NOMO-1 (cell line): ENCODE measurements at regions not wholly inside any gene's neighbourhood (a gene's known extent, or its start where the extent isn't known, plus 50 kb on each side); places are given as distances from the start of the nearest gene placed in this dataset.

Experiments
- DNase-seq, 2 experiments: peaks; one replicate each; lab custom pipeline; 2025; ENCODE audit not compliant: unreplicated experiment in 2 of 2; lab: John Stamatoyannopoulos, UW

DNA sequence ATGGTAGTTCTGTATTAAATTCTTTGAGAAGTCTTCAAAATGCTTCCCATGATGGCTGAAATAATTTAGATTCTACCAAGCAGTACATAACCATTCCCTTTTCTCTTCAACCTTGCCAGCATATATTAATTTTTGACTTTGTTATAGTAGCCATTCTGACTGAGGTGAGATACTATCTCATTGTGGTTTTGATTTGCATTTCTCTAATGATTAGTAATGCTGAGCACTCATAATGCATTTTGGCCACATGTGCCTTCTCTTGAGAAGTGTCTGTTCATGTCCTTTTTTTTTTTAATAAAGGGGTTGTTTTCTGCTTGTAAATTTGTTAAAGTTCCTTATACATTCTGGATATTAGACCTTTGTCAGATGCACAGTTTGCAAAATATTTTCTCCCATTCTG lies 173.9 kb downstream of the CALCRL start:
- no peak for DNase-seq

DNA sequence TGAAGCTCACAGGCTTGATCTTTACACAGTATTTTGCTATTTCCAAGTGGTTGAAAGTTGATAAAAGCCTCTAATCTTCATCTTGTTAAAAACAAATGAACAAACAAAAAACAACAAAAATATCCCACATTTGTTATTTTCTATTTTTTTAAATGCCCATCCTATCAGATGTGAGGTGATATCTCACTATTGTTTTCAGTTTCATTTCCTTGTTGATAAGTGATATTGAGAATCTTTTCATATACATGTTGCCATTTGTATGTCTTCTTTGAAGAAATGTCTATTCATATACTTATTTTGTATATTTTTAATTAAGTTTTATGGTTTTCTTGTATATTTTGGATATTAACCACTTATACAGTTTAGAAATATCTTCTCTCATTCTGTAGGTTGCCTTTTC lies 175.8 kb downstream of the CALCRL start:
- no peak for DNase-seq

DNA sequence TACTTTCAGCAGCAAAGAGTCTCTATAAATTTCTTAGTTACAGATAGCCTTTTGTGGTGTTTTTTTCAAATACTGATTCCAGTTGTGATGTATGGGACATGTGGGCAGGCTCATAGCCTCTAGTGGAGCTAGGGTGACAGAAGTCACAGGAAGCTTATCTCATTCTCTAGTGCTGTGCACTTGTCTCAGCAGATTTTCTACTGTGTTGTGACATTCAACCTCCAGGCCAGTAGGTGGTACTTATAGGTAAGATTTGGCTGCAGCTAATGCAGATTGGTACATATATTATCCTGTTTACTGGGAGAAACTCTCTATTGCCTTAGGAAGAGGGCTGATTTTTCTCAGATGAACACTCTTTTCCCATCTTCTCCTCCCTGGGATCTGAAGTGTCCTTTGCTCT lies 176.2 kb downstream of the CALCRL start:
- DNase-seq: no peak

DNA sequence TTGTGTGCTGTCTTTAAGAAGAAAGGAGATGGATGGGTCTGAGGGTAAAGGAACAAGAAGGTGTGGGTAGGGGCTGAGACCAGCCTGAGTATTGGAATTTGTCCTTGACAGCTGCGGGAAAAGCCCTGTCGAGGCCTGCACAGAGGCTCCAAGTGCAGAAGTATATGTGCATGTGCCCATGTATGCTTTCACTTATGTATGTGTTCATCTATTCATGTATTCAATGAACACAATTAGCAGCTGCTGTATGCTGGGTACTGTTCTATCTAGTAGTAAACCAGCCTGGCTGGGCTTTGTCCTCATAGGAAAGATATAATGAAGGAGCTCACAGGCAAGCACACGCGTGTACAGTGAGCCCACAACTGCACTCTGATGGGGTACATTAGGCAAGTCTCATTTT lies 181.4 kb downstream of the CALCRL start:
- no peak for DNase-seq

DNA sequence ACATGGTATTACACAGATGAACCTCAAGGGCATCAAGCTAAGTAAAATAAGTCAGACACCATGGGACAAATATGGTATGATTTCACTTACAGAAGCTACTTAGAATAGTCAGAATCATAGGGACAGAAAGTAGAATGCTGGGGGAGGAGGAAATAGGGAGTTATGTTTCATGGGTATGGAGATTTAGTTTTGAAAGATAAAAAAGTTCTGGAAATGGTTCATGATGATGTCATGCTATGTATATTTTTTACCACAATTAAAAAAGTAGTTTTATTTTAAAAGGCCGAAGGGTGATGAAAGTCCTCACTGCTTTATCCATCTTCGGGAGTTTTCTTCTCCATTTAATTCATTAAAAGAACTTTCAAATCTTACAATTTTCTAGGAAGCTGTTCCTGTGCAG lies 181.9 kb downstream of the CALCRL start:
- DNase-seq: no peak

DNA sequence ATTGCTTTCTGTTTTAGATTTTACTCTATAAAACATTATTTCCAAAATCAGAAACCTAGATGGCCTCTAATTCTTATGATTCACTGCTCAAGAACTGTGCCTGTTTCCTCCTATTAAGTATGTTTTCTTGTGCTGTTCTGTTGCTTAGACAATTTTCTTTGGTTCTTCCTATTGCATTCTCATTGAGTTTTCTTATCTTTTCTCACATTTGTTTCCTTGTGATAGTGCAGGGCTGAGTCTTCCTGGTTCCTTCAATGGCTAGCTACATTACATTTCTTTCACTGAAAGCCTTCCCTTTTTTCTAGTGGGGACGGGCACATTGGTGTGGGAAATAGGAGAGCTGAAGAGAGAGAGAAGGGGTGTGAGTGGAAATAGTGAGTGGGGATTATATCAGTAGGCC lies 183.4 kb downstream of the CALCRL start:
- no peak for DNase-seq

DNA sequence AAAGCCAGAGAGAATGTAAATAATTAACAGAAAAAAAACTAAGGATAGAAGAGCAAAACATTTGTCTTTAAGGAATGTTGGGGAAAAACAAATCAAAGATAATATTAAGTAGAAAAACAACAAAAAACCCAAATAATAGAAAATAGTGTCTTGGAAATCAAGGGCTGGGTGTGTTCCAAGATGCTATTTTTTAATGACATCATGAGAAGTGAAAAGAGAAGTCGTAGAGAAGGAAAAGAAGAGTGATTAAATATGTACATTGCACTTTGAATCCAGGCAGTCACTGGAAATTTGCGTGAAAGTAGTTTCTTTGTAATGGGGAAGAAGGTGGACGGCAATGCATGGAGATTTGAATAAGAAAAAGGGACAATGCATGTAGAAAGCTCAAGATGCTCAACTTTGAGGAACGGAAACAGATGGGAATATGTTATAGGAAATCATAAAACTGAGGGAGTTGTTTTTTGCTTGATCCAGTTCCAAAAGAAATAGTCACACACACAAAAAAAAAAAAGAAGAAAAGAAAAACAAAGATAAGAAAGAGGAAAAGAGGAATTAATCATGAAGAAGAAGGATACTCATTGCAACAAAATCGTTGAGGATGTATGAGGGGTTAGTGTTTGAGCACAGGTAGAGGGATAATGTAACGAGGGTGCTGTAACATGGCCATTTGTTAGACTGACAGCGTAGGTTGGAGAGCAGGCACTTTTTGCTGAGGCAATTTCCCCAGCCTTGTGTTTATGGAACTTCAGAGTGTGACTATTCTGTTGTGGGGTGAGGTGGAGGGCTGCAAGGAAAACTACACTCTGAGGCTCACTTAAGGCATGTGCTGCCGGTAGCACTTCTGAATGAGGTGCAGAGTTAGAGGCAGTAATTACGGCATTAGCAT lies 184.1 kb downstream of the CALCRL start:
- no peak for DNase-seq

DNA sequence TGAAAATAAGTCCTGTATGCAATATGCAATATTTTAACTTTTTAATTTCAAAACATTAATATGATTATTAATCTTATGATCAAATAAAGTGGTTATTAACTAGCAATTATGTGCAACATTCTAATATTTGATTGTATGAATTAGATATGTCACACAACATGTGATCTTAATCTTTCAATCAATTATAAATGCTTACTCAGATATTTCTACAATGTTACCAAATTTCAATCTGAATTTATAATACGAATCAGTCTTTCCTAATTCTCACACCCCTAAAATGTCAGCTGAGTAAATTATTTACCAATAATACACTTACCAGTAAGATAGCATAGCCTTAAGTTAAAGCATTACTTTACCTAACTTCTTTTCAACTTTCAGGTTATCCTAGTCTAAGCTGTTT lies 186.3 kb downstream of the CALCRL start:
- no peak for DNase-seq

DNA sequence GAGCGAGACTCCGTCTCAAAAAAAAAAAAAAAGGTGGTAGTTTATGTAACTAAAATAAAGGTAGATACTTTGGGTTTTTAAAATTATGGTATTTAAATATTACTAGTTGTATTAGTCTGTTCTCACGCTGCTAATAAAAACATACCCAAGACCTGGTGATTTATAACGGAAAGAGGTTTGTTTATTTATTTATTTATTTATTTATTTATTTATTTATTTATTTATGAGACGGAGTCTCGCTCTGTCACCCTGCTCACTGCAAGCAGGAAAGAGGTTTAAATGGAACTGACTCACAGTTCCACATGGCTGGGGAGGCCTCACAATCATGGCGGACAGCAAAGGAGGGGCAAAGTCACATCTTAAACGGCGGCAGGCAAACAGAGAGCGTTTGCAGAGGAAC lies 196.0 kb downstream of the CALCRL start:
- no peak for DNase-seq

DNA sequence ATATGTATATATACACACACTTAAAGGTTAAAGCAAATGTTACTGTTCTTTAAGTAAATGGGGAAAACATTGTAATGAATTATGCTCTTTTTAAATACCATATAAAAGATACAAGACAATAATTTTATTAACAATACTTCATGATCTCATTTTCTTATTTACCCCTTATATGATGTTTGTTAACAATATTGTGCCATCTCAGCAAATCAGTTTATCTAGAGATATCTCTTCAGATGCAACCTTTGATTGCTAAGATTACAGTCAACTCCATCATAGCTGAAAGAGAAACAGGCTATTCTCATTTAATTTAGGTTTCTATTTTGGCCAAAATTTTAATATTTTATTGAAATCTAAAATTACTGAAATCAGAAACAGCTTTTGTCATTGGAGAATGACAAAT lies 197.9 kb downstream of the CALCRL start:
- DNase-seq: no peak

DNA sequence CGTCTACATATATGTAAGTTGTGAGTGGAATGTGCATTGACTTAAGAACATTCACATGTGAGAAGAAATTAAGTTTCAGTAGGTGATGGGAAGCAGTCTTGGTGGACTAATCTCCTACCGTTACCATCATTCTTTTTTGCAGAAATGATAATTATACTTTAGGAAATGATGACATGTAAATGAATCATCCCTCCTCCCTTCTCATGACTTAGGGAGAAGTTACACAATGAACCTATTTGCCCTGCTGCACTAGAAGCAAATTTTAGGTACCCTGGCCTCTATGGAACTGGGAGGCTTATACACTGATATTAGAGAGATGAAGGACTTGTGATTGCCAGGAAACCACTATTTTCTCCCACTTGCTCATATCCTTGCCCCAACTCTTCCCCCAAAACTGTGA lies 214.2 kb downstream of the CALCRL start:
- DNase-seq: no peak

DNA sequence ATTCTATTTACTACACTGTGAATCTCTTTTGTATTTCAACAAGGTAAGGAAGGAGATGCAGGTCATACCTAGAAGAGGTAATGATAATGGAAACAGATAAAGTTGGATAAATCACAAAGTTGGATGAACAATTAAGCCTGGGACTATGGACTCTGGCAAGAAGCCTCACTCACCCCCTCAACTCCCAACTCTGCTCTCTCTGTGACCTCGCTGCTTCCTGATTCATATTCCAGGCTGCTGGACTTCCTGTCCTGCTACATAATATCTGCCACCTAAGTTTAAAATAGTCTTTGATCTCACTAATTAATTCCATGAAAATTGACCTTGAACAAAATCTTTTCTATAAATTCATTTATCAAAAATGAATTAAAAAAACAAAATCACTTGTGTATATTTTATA lies 215.3 kb downstream of the CALCRL start:
- DNase-seq: no peak

DNA sequence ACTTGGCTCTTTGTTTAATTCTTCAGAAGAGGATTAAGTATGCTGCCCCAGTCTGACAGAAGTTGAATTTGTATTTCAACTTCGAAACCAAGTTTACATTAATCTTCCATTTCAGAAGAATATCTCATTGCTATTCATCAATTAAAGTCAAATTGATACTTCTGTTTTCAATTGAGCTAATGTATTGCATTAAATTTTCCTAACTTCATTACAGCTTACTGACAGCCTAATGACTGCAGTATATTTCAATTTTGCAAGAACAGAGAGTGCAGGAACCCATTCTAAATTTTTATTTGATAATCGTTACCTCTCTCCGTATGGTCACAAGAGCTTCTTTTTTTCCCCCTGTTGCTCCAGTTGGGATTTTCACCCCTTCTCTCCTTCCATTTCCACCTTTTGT lies 218.0 kb downstream of the CALCRL start:
- DNase-seq: no peak

DNA sequence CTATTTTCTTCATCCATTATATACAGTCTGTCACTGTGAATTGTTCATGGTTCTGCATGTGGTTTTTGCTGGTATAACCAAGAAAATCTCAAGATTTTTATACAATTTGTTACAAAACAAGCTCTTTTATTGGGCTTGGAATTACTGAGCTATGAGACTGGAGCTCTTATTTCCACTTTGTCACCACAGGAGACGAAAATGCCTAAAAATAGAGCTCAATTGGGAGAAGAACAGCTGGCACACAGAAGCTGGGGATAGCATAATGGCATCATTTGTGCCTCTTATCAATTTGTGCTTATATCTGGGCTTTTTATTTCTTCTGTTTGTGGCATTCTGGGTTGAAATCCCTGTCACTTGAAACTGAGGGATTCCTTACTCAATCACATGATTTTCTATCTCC lies 219.1 kb downstream of the CALCRL start:
- no peak for DNase-seq

DNA sequence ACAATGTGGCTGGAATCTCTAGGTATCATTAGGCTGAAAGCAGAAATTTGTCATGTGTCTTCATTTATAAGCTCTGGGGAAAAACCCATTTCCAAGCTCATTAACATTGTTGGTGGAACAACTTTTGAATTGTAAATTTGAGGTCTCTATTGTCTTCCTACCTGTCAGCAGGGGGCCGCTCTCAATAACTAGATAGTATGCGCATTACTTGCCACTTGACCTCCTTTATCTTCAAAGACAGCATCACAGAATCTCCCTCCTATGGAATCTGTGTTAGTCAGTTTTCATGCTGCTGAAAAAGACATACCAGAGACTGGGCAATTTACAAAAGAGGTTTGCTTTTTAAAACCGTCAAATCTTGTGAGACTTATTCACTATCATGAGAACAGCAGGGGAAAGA lies 223.1 kb downstream of the CALCRL start:
- no peak for DNase-seq

DNA sequence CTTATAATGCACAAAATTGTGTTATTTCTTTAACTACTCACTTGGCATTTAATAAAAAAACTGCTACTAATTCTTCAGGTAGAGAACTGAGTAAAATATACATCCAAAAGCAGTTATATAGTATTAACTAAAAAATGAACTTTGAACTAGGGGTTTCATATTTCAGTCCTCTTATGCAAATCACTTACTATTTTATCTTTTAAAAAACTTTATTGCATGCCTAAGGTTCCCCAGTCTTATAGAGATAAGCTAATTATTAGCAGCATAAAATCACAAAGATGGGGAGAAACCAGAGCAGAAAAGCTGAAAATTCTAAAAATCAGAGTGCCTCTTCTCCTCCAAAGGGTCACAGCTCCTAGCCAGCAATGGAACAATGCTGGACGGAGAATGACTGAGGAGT lies 228.0 kb downstream of the CALCRL start:
- no peak for DNase-seq

DNA sequence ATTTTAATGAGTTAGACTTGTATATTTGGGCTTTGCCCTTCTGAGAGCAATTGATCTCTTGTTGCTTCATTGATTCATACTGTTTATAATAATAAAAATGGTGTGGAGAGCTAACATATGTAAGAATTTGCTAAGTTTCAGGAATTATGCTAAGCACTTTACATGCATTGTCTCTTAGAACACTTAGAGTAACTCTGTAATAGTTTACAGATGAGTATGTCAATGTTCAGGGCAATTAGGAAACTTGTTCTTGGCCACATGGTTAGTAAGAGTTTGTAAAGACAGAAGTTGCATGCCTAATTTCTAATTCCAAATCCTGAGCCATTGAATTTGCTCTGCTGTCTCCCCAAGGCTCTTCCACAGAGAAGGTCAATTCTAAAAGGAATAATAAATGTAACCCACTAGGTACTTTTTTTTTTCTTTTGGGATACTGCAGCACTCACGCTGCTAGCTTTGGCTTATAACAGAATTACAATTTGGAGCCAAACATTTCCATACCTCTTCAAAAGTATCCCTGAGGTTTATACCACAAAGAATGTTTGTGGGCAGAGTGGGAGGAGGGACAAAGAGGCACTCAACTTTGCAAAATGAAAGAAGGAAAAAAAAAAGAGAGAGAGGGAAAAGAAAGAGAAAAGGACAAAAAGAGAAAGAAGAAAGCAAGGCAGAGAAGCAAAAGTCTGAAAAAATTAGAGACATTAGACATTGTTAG lies 232.4 kb downstream of the CALCRL start:
- DNase-seq: no peak

DNA sequence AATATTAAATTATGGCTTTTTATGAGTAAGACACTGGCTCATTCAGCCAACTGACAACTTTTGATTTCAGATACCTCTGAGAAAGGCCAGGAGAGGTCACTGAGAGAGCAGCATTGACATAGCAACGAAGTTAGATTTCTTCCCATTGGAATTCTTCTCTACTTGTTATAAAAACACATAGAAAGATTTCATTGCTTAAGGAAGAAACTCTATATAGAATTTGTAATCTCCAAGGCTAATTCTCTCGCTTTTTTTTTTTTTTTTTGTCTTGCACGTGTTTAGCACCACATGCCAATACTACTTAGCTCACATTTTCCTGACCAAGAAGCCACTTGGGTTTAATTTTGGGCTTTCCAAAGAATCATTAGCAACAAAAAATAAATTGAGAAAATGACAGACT lies 233.7 kb downstream of the CALCRL start:
- no peak for DNase-seq

DNA sequence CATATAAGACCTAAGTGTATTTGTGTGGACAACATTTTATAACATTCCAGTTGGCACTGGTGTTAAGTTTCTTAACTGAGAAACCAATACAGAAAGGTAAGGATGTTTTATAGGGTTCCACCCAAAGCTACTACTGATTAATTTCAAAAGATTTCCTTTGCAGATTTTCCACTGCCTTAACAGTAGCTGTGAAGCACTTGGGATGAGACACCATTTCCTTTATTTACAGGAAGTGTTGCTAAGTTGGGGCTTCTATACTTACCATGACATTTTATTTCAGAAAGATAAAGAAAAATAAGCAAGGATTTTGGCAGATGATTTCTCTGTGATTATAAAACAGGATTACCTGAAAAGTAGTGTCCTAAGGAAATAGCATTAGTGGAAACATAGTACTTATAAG lies 234.3 kb downstream of the CALCRL start:
- no peak for DNase-seq

DNA sequence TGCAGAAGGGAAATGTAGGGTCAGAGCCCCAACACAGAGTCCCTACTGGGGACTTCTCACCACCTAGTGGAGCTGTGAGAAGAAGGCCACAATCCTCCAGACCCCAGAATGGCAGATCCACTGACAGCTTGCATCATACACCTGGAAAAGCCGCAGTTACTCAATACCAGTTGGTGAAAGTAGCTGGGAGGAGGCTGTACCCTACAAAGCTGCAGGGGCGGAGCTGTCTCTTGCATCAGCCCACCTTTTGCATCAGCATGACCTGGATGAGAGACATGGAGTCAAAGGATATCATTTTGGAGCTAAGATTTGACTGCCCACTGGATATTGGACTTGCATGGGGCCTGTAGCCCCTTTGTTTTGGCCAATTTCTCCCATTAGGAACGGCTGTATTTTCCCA lies 237.3 kb downstream of the CALCRL start:
- DNase-seq: no peak

DNA sequence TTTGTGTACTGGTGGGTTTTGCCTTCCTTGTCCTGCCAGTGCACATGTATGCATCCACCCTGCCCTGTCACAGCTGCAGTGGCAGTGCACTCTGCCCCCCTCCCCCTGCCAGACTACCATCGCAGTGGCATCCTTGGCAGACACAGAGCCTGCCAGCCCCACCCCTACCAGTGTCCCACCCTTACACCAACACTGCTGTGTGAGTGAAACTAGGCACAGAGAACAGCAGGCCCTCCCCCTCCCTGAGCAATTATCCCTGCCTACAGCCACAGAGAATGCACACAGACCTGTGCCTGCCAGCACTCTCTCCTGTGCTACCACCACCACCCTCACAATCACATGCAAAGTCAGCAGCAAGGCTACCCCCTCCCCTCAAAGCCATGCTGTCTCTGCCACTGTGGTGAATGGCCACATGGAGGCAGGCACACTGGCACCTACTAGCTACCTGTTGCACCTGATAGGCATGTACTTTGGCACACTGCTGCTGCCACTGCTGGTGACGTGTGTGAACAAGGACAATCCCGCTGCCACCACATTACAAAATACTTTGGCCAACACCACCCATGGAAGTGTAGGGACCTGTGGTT lies 239.8 kb downstream of the CALCRL start:
- DNase-seq: no peak

DNA sequence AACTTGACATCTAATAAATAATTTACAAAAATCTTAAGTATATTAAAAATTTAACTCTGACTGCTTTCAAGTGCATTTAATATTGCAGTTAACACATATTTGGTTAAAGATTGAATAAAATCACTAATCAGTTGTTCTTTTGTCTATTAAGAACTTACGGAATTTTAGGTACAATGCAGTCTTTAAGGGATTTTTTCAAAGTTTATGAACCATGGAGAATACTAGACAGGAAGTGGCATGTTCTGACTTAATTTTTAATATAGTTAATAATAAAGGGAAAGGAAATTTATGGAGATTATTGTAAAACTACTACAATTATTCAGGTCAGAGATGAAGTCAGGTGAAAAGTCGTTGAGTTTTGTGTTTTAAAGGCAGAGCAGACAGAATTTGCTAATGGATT lies 240.9 kb downstream of the CALCRL start:
- DNase-seq: no peak
